NCI-H1092 (cell line): ENCODE measurements at regions not wholly inside any gene's neighbourhood (a gene's known extent, or its start where the extent isn't known, plus 50 kb on each side); places are given as distances from the start of the nearest gene placed in this dataset.
A peak's percentile ranks its signal among the peaks of the same experiment; 100 is the strongest.

Source experiments
- DNase-seq: peaks from one replicate; lab custom pipeline; 2025; lab: John Stamatoyannopoulos, UW

GRCh38 chr4:166491635-166492034, 618.6 kb downstream of the TLL1 start:
- no peak for DNase-seq

GRCh38 chr4:166493924-166494345, 620.9 kb downstream of the TLL1 start:
- no peak for DNase-seq

- no peak for DNase-seq
Observed at GRCh38 chr4:166498546-166498945, 625.5 kb downstream of the TLL1 start.

GRCh38 chr4:166499820-166500219, 626.8 kb downstream of the TLL1 start:
- no peak for DNase-seq

- no peak for DNase-seq
Observed at GRCh38 chr4:166501941-166502382, 628.9 kb downstream of the TLL1 start.

GRCh38 chr4:166502660-166503059, 629.6 kb downstream of the TLL1 start:
- no peak for DNase-seq

GRCh38 chr4:166506051-166506450, 633.0 kb downstream of the TLL1 start:
- DNase-seq = no peak

- DNase-seq = no peak
Observed at GRCh38 chr4:166512267-166512666, 639.2 kb downstream of the TLL1 start.

GRCh38 chr4:166518315-166518714, 645.3 kb downstream of the TLL1 start:
- no peak for DNase-seq

GRCh38 chr4:166518776-166519175, 645.7 kb downstream of the TLL1 start:
- peak; percentile 71 for DNase-seq

- no peak for DNase-seq
Observed at GRCh38 chr4:166519774-166520173, 646.7 kb downstream of the TLL1 start.

- no peak for DNase-seq
Observed at GRCh38 chr4:166527500-166527899, 654.5 kb downstream of the TLL1 start.

- no peak for DNase-seq
Observed at GRCh38 chr4:166531703-166532102, 658.7 kb downstream of the TLL1 start.

- no peak for DNase-seq
Observed at GRCh38 chr4:166535865-166536264, 662.8 kb downstream of the TLL1 start.

- DNase-seq = no peak
Observed at GRCh38 chr4:166538491-166539005, 665.5 kb downstream of the TLL1 start.

GRCh38 chr4:166546009-166546408, 673.0 kb downstream of the TLL1 start:
- DNase-seq = no peak

- no peak for DNase-seq
Observed at GRCh38 chr4:166577639-166578038, 656.7 kb downstream of the SPOCK3 start.

GRCh38 chr4:166585491-166585890, 648.8 kb downstream of the SPOCK3 start:
- no peak for DNase-seq

- DNase-seq = peak; percentile 59
Observed at GRCh38 chr4:166594326-166594946, 639.9 kb downstream of the SPOCK3 start.

GRCh38 chr4:166600264-166600663, 634.0 kb downstream of the SPOCK3 start:
- no peak for DNase-seq

- DNase-seq = no peak
Observed at GRCh38 chr4:166602068-166602467, 632.2 kb downstream of the SPOCK3 start.

- DNase-seq = no peak
Observed at GRCh38 chr4:166622425-166622977, 611.8 kb downstream of the SPOCK3 start.

- DNase-seq = no peak
Observed at GRCh38 chr4:166625018-166625637, 609.2 kb downstream of the SPOCK3 start.
